ENCODE measurements at regions not wholly inside any gene's neighbourhood (a gene's known extent, or its start where the extent isn't known, plus 50 kb on each side); places are given as distances from the start of the nearest gene placed in this dataset.
A peak's percentile ranks its signal among the peaks of the same experiment; 100 is the strongest.

- TF ChIP-seq MXI1 (IDR thresholded peaks at IDR 0.05; ENCODE audit: low read depth, low read length) (no peak), MEF2A (IDR thresholded peaks at IDR 0.05; ENCODE audit: borderline replicate concordance, low read depth) (no peak), GATA2 (CRISPR knock-in tag; IDR thresholded peaks at IDR 0.05) (no peak), JUND (IDR thresholded peaks at IDR 0.05) (no peak), RAD21 (IDR thresholded peaks at IDR 0.05; ENCODE audit: low read length) (no peak), CHD2 (IDR thresholded peaks at IDR 0.05; ENCODE audit: low read length, partially characterized antibody) (no peak), GABPA (IDR thresholded peaks at IDR 0.05; ENCODE audit: low read depth) (no peak)
- Histone ChIP-seq H3K27me3 (ENCODE audit: insufficient read depth) (no peaks in the 10 kb centered on the region), H3K36me3 (replicated peaks in 1 of 2; ENCODE audit: control insufficient read depth in 1 of 2, insufficient read depth in 2 of 2, low read length in 1 of 2) (no peaks in the 10 kb centered on the region), H3K9me3 (no peaks in the 10 kb centered on the region), H3K9ac (no peak overlapping the region), H3K9me2 (no peaks in the 10 kb centered on the region), H4K20me1 (ENCODE audit: insufficient read depth) (no peaks in the 10 kb centered on the region), H2AFZ (ENCODE audit: low read depth) (no peak overlapping the region), H3K4me1 (ENCODE audit: control insufficient read depth in 1 of 2, insufficient read depth in 2 of 2, low read depth in 1 of 2, low read length in 1 of 2) (no peaks in the 10 kb centered on the region; a peak in 2 of 4 replicates), H3K27ac (ENCODE audit: low read depth in 2 of 2, low read length in 1 of 2) (peak overlapping the region in 1 of 2 experiments; percentile 43; a peak in 1 of 4 replicates), H3K4me3 (ENCODE audit: low read depth in 2 of 2, low read length in 1 of 2) (no peak overlapping the region), H3F3A (replicated peaks; ENCODE audit: insufficient read depth) (no peaks in the 10 kb centered on the region), H3K4me2 (no peak overlapping the region), H3K79me2 (ENCODE audit: insufficient read depth) (no peaks in the 10 kb centered on the region)
- POLR2A ChIA-PET, result no interaction called here
- DNase-seq, result no peak
- WGBS (ENCODE audit: low lambda C conversion rate), result 54% methylated on average over 2 of the region's 2 CpGs
- CTCF ChIA-PET, result no interaction called here
These were observed 339.2 kb upstream of the JAG1 start for GRCh38 chr20:11012975-11013374.

GRCh38 chr20:11013801-11014200 lies 340.0 kb upstream of the JAG1 start:
- Histone ChIP-seq H3K4me2 (no peak overlapping the region), H3K9me2 (no peaks in the 10 kb centered on the region), H2AFZ (ENCODE audit: low read depth) (no peak overlapping the region), H3F3A (replicated peaks; ENCODE audit: insufficient read depth) (no peaks in the 10 kb centered on the region), H4K20me1 (ENCODE audit: insufficient read depth) (no peaks in the 10 kb centered on the region), H3K27ac (ENCODE audit: low read depth in 2 of 2, low read length in 1 of 2) (no peak overlapping the region), H3K27me3 (ENCODE audit: insufficient read depth) (no peaks in the 10 kb centered on the region), H3K4me1 (ENCODE audit: control insufficient read depth in 1 of 2, insufficient read depth in 2 of 2, low read depth in 1 of 2, low read length in 1 of 2) (no peaks in the 10 kb centered on the region; a peak in 2 of 4 replicates), H3K36me3 (replicated peaks in 1 of 2; ENCODE audit: control insufficient read depth in 1 of 2, insufficient read depth in 2 of 2, low read length in 1 of 2) (no peaks in the 10 kb centered on the region), H3K9me3 (no peaks in the 10 kb centered on the region), H3K79me2 (ENCODE audit: insufficient read depth) (no peaks in the 10 kb centered on the region), H3K4me3 (ENCODE audit: low read depth in 2 of 2, low read length in 1 of 2) (no peak overlapping the region), H3K9ac (no peak overlapping the region)
- ChIA-PET CTCF (no interaction called here), POLR2A (no interaction called here)
- no peak for DNase-seq
- TF ChIP-seq POLR2AphosphoS5 (IDR thresholded peaks at IDR 0.05; ENCODE audit: low read depth, low read length), result no peak
- TF ChIP-seq CHD2 (IDR thresholded peaks at IDR 0.05; ENCODE audit: low read length, partially characterized antibody), result no peak
- TF ChIP-seq NFIC (IDR thresholded peaks at IDR 0.05; ENCODE audit: borderline replicate concordance), result no peak
- TF ChIP-seq TAF1 (IDR thresholded peaks at IDR 0.05; ENCODE audit: borderline replicate concordance, low read depth, low read length), result no peak
- no peak for TF ChIP-seq MXI1 (IDR thresholded peaks at IDR 0.05; ENCODE audit: low read depth, low read length)
- TF ChIP-seq, protein P1, sequence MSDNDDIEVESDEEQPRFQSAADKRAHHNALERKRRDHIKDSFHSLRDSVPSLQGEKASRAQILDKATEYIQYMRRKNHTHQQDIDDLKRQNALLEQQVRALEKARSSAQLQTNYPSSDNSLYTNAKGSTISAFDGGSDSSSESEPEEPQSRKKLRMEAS (IDR thresholded peaks at IDR 0.05; ENCODE audit: low read depth), result no peak
- no peak for TF ChIP-seq NRF1 (IDR thresholded peaks at IDR 0.05; ENCODE audit: low read depth, low read length)
- TF ChIP-seq GABPA (IDR thresholded peaks at IDR 0.05; ENCODE audit: low read depth), result no peak
- no peak for TF ChIP-seq FOXJ3 (CRISPR knock-in tag; IDR thresholded peaks at IDR 0.05)
- no peak for TF ChIP-seq FOSL2 (IDR thresholded peaks at IDR 0.05; ENCODE audit: borderline replicate concordance, low read depth)
- TF ChIP-seq EP300 (IDR thresholded peaks at IDR 0.05; ENCODE audit: borderline replicate concordance in 1 of 2, low read depth in 1 of 2, low read length in 1 of 2), result no peak
- no peak for TF ChIP-seq JUND (IDR thresholded peaks at IDR 0.05)
- TF ChIP-seq RFX5 (IDR thresholded peaks at IDR 0.05; ENCODE audit: low read length), result no peak
- no peak for TF ChIP-seq USF2 (IDR thresholded peaks at IDR 0.05; ENCODE audit: borderline replicate concordance, low read depth, low read length)
- 54% methylated on average over 1 of the region's 1 CpG for WGBS (ENCODE audit: low lambda C conversion rate)
